Stimulated activated CD4-positive, alpha-beta T cell treated with anti-CD3 and anti-CD28 coated beads, Interleukin-2, amount 100 ng/mL, for 48 hours (primary cell): ENCODE measurements at regions not wholly inside any gene's neighbourhood (a gene's known extent, or its start where the extent isn't known, plus 50 kb on each side); places are given as distances from the start of the nearest gene placed in this dataset.
"Not testable (repeated sequence)": the region's sequence is repeated elsewhere in the genome, so short reads cannot be mapped to it uniquely, and the experiment has no call there.

Source experiments
- DNase-seq, 2 donors: peaks; one replicate each; pipeline ENCODE4 v3.0.0-alpha.2; 2020

- DNase-seq: no peak
These were observed 426.7 kb upstream of the KLHL29 start for GRCh38 chr2:22958308-22958707.

GRCh38 chr2:22967756-22968155 is 417.2 kb upstream of the KLHL29 start:
- no peak for DNase-seq

GRCh38 chr2:22970284-22970975 is 414.5 kb upstream of the KLHL29 start:
- no peak for DNase-seq

GRCh38 chr2:22970991-22971390 is 414.0 kb upstream of the KLHL29 start:
- DNase-seq: no peak

GRCh38 chr2:22981785-22982184 is 403.2 kb upstream of the KLHL29 start:
- DNase-seq: no peak

- DNase-seq: not testable (repeated sequence)
These were observed 400.8 kb upstream of the KLHL29 start for GRCh38 chr2:22984152-22984551.

- DNase-seq: no peak
These were observed 394.7 kb upstream of the KLHL29 start for GRCh38 chr2:22990246-22990645.

GRCh38 chr2:22991844-22992243 is 393.1 kb upstream of the KLHL29 start:
- no peak for DNase-seq

GRCh38 chr2:22992441-22992840 is 392.5 kb upstream of the KLHL29 start:
- DNase-seq: no peak

- DNase-seq: no peak
These were observed 391.7 kb upstream of the KLHL29 start for GRCh38 chr2:22993250-22993649.

- no peak for DNase-seq
These were observed 389.4 kb upstream of the KLHL29 start for GRCh38 chr2:22995576-22995975.

- DNase-seq: no peak
These were observed 388.1 kb upstream of the KLHL29 start for GRCh38 chr2:22996911-22997310.

GRCh38 chr2:22998359-22998758 is 386.6 kb upstream of the KLHL29 start:
- DNase-seq: no peak

GRCh38 chr2:22999951-23000350 is 385.0 kb upstream of the KLHL29 start:
- DNase-seq: no peak

GRCh38 chr2:23002234-23002633 is 382.7 kb upstream of the KLHL29 start:
- DNase-seq: no peak

GRCh38 chr2:23005469-23005868 is 379.5 kb upstream of the KLHL29 start:
- DNase-seq: no peak

- no peak for DNase-seq
These were observed 377.2 kb upstream of the KLHL29 start for GRCh38 chr2:23007631-23008235.

GRCh38 chr2:23008440-23008839 is 376.5 kb upstream of the KLHL29 start:
- DNase-seq: no peak

- no peak for DNase-seq
These were observed 376.0 kb upstream of the KLHL29 start for GRCh38 chr2:23008951-23009350.

GRCh38 chr2:23009545-23010149 is 375.3 kb upstream of the KLHL29 start:
- DNase-seq: no peak

- DNase-seq: no peak
These were observed 372.5 kb upstream of the KLHL29 start for GRCh38 chr2:23012499-23012898.

- DNase-seq: no peak
These were observed 369.3 kb upstream of the KLHL29 start for GRCh38 chr2:23015651-23016200.

GRCh38 chr2:23019476-23019875 is 365.5 kb upstream of the KLHL29 start:
- no peak for DNase-seq

GRCh38 chr2:23020659-23021058 is 364.3 kb upstream of the KLHL29 start:
- DNase-seq: no peak
